ENCODE measurements at regions not wholly inside any gene's neighbourhood (a gene's known extent, or its start where the extent isn't known, plus 50 kb on each side); places are given as distances from the start of the nearest gene placed in this dataset.

DNA sequence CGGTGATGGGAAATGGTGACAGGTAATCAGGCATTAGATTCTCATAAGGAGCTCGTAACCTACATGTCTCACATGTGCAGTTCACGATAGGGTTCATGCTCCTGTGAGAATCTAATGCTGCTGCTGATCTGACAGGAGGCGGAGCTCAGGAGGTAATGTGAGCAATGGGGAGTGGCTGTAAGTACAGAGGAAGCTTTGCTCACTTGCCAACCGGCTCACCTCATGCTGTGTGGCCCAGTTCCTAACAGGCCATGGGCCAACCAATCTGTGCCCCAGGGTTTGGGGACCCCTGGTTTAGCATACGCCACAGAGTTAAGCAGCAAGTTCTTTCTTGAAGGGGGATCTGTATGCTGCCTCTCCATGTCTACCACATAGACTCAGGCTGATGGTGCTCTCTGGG is 133.1 kb downstream of the IQUB start:
- no TSS peak for BruUV-seq (replicated peaks)
- H3F3A ChIP-seq (ENCODE audit: insufficient read depth, low read depth) = no peaks in the 10 kb centered on the region
- no peaks in the 10 kb centered on the region for H3K27me3 ChIP-seq (ENCODE audit: insufficient read depth, low read depth)
- CTCF ChIA-PET = no interaction called here
- no peaks in the 10 kb centered on the region for H3K4me1 ChIP-seq (replicated peaks; ENCODE audit: insufficient read depth)
- H3K9me3 ChIP-seq (ENCODE audit: insufficient read depth, low read depth) = no peaks in the 10 kb centered on the region
- no peaks in the 10 kb centered on the region for H3K9me2 ChIP-seq (ENCODE audit: insufficient read depth)
- no peak overlapping the region for H3K27ac ChIP-seq
- intact Hi-C loops (cut with micrococcal nuclease; ENCODE audit: unreplicated experiment) = no loop called here
- DNase-seq = no peak
- no peaks in the 10 kb centered on the region for H4K20me1 ChIP-seq (ENCODE audit: insufficient read depth)
- no peaks in the 10 kb centered on the region for H3K36me3 ChIP-seq (ENCODE audit: low read depth)
- no peak overlapping the region for H3K4me2 ChIP-seq
- no peak for TF ChIP-seq EZH2 (IDR thresholded peaks at IDR 0.05; ENCODE audit: low read depth)
- H3K4me3 ChIP-seq = no peak overlapping the region
- H3K79me2 ChIP-seq (ENCODE audit: low read depth) = no peaks in the 10 kb centered on the region
- H2AFZ ChIP-seq = no peak overlapping the region
- POLR2A ChIA-PET (ENCODE audit: unreplicated experiment) = interaction anchor here (0.6 to 0.7 kb wide), 2 partner anchors 93 to 139 kb away, joined by 7 to 8 read pairs; no protein-coding TSS in a partner anchor

DNA sequence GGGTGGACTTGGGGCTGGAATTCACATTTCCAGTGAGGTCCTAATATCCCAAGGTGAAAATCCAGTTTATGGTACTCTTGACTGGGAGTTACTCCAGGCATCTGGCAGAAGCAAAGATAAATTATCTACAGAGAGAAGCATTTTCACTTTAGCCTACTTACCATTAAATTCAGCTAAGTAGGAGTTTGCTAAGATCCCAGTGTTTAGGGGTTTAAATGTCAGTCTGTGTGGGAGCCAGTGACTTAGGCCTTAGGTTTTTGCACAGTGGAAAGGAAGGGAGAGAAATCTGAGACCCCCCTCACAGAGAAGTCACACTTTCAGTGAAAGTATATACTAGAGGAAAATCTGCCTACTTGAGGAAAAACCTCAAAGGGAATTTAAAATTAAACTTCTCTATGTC is 134.2 kb downstream of the IQUB start:
- no peaks in the 10 kb centered on the region for H3K27me3 ChIP-seq (ENCODE audit: insufficient read depth, low read depth)
- no peaks in the 10 kb centered on the region for H3K79me2 ChIP-seq (ENCODE audit: low read depth)
- no peaks in the 10 kb centered on the region for H3K36me3 ChIP-seq (ENCODE audit: low read depth)
- no peaks in the 10 kb centered on the region for H3K9me3 ChIP-seq (ENCODE audit: insufficient read depth, low read depth)
- H3K4me2 ChIP-seq = no peak overlapping the region
- no peaks in the 10 kb centered on the region for H3F3A ChIP-seq (ENCODE audit: insufficient read depth, low read depth)
- no peaks in the 10 kb centered on the region for H3K9me2 ChIP-seq (ENCODE audit: insufficient read depth)
- no TSS peak for BruUV-seq (replicated peaks)
- ChIA-PET CTCF (no interaction called here), POLR2A (ENCODE audit: unreplicated experiment) (interaction anchor here (0.6 kb wide), 1 partner anchor 1238 kb away, joined by 5 read pairs; no protein-coding TSS in a partner anchor)
- intact Hi-C loops (cut with micrococcal nuclease; ENCODE audit: unreplicated experiment) = no loop called here
- H3K27ac ChIP-seq = no peak overlapping the region
- no peak for DNase-seq
- TF ChIP-seq EZH2 (IDR thresholded peaks at IDR 0.05; ENCODE audit: low read depth) = no peak
- TF ChIP-seq, protein P1, sequence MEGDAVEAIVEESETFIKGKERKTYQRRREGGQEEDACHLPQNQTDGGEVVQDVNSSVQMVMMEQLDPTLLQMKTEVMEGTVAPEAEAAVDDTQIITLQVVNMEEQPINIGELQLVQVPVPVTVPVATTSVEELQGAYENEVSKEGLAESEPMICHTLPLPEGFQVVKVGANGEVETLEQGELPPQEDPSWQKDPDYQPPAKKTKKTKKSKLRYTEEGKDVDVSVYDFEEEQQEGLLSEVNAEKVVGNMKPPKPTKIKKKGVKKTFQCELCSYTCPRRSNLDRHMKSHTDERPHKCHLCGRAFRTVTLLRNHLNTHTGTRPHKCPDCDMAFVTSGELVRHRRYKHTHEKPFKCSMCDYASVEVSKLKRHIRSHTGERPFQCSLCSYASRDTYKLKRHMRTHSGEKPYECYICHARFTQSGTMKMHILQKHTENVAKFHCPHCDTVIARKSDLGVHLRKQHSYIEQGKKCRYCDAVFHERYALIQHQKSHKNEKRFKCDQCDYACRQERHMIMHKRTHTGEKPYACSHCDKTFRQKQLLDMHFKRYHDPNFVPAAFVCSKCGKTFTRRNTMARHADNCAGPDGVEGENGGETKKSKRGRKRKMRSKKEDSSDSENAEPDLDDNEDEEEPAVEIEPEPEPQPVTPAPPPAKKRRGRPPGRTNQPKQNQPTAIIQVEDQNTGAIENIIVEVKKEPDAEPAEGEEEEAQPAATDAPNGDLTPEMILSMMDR (conservative IDR thresholded peaks at IDR 0.05) = no peak
- H3K4me1 ChIP-seq (replicated peaks; ENCODE audit: insufficient read depth) = no peaks in the 10 kb centered on the region
- no peak overlapping the region for H3K4me3 ChIP-seq
- no peaks in the 10 kb centered on the region for H4K20me1 ChIP-seq (ENCODE audit: insufficient read depth)
- no peak overlapping the region for H2AFZ ChIP-seq

DNA sequence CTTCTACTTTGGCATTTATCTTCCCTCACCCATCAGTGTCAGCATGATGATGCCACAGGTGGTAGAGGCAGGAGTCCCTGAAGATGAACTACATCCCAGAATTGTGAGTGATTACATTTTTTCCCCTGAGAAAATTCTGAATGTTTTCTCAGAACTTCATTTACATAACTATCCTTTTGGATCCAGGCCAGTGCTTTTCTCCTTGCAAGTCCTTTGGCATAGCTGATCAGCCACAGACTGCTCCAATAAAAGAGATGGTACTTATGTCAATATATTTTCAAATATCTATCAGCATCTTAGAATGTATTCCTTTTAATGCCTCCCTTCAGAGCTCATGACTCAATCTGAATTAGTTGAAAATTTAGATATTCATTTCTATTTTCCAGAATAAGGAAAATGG is 135.5 kb downstream of the IQUB start:
- Histone ChIP-seq H3K4me1 (replicated peaks; ENCODE audit: insufficient read depth) (no peaks in the 10 kb centered on the region), H3K4me3 (no peak overlapping the region), H3K27me3 (ENCODE audit: insufficient read depth, low read depth) (no peaks in the 10 kb centered on the region), H3F3A (ENCODE audit: insufficient read depth, low read depth) (no peaks in the 10 kb centered on the region), H4K20me1 (ENCODE audit: insufficient read depth) (no peaks in the 10 kb centered on the region), H3K4me2 (no peak overlapping the region), H3K9me2 (ENCODE audit: insufficient read depth) (no peaks in the 10 kb centered on the region), H3K27ac (no peak overlapping the region), H3K79me2 (ENCODE audit: low read depth) (no peaks in the 10 kb centered on the region), H2AFZ (no peak overlapping the region), H3K36me3 (ENCODE audit: low read depth) (no peaks in the 10 kb centered on the region), H3K9me3 (ENCODE audit: insufficient read depth, low read depth) (no peaks in the 10 kb centered on the region)
- TF ChIP-seq EZH2 (IDR thresholded peaks at IDR 0.05; ENCODE audit: low read depth) = no peak
- TF ChIP-seq, protein P1 (conservative IDR thresholded peaks at IDR 0.05) = no peak
- DNase-seq = no peak
- CTCF ChIA-PET = no interaction called here
- POLR2A ChIA-PET (ENCODE audit: unreplicated experiment) = no interaction called here
- BruUV-seq (replicated peaks) = no TSS peak
- intact Hi-C loops (cut with micrococcal nuclease; ENCODE audit: unreplicated experiment) = no loop called here

DNA sequence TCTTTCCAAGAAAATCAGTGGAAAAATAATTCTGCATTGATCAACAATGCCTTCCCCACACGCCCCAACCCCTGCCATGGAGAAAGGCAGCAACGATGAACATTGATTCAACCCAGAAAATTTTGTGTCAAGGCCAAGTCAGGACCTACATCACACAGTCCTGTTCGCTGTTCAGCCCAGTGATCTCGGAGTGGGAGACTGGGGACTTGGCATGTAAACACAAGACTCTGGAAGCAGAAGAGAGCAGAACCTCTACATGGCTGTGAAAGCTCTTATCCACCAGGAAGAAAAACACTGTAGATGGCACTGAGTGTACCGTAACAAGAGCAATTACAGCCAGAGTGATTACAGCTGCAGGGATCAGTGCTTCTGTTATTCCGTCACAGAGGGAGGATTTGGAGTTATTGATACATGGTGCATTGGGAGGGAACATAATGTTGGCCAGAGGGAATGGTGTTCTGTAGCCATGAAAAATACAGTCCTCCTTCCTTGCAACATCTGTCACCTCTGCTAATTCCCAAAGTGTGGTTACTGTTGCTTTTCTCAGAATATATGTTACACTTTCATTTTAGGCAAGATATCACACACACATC is 136.6 kb downstream of the IQUB start:
- Histone ChIP-seq H3K9me3 (ENCODE audit: insufficient read depth, low read depth) (no peaks in the 10 kb centered on the region), H3K9me2 (ENCODE audit: insufficient read depth) (no peaks in the 10 kb centered on the region), H3K27me3 (ENCODE audit: insufficient read depth, low read depth) (no peaks in the 10 kb centered on the region), H4K20me1 (ENCODE audit: insufficient read depth) (no peaks in the 10 kb centered on the region), H3K36me3 (ENCODE audit: low read depth) (no peaks in the 10 kb centered on the region), H3K79me2 (ENCODE audit: low read depth) (no peaks in the 10 kb centered on the region), H3K4me3 (no peak overlapping the region), H2AFZ (no peak overlapping the region), H3K4me2 (no peak overlapping the region), H3F3A (ENCODE audit: insufficient read depth, low read depth) (no peaks in the 10 kb centered on the region), H3K27ac (no peak overlapping the region), H3K4me1 (replicated peaks; ENCODE audit: insufficient read depth) (no peaks in the 10 kb centered on the region)
- ChIA-PET POLR2A (ENCODE audit: unreplicated experiment) (no interaction called here), CTCF (no interaction called here)
- intact Hi-C loops (cut with micrococcal nuclease; ENCODE audit: unreplicated experiment) = no loop called here
- no peak for DNase-seq
- BruUV-seq (replicated peaks) = no TSS peak
- TF ChIP-seq EZH2 (IDR thresholded peaks at IDR 0.05; ENCODE audit: low read depth) = no peak
- TF ChIP-seq, protein P1 (conservative IDR thresholded peaks at IDR 0.05) = no peak
